Activated gamma-delta T cell treated with Interleukin-2 at 50 U/mL for 16 hours (primary cell): ENCODE measurements at regions not wholly inside any gene's neighbourhood (a gene's known extent, or its start where the extent isn't known, plus 50 kb on each side); places are given as distances from the start of the nearest gene placed in this dataset.

ENCODE experiments used
- DNase-seq: peaks from one replicate; pipeline ENCODE4 v3.0.0-alpha.2; 2020

DNA sequence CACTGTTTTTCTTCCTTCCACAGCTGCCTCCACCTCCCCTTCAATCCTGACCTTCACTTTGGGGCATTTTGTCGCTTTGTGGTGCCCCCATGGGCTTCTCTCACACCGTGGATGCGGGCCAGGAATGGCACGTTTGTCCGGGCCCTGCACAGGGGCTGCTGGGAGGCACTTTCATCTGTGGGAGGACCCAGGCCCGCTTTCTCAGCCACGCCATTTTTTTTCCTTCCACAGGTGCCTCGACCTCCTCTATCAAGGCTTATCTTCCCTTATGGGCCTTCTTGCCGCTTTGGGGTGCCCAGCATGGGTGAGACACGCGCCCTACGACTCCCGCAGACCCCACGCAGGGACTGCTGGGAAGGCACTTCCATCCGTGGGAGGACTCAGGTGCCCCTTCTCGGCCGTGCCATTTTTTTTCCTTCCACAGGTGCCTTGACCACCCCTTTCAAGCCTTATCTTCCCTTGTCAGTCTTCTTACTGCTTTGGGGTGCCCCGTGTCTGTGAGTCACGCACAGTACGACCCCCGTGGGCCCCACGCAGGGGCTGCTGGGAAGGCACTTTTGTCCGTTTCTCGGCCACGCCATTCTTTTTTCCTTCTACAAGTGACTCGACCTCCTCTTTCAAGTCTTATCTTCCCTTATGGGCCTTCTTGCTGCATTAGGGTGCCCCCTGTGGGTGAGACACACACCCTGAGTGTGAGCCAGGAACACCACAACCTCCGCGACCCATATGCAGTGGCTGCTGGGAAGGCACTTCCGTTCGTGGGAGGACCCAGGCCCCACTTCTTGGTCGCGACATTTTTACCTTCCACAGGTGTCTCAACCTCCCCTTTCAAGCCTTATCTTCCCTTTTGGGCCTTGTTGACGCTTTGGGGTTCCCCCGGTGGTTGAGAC is 270.7 kb downstream of the ALG10 start:
- DNase-seq, result no peak

DNA sequence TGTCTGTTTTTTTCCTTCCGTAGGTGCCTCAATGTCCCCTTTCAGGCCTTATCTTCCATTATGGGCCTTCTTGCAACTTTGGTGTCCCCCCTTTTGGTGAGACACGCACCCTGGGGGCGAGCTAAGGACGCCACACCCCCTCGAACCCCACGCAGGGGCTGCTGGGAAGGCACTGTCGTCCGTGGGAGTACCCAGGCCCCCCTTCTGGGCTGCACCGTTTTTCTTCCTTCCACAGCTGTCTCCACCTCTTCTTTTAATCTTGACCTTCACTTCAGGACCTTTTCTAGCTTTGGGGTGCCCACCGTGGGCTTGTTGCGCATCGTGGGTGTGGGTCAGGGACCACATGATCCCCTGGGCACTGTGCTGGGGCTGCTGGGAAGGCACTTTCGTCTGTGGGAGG is 271.8 kb downstream of the ALG10 start:
- no peak for DNase-seq

DNA sequence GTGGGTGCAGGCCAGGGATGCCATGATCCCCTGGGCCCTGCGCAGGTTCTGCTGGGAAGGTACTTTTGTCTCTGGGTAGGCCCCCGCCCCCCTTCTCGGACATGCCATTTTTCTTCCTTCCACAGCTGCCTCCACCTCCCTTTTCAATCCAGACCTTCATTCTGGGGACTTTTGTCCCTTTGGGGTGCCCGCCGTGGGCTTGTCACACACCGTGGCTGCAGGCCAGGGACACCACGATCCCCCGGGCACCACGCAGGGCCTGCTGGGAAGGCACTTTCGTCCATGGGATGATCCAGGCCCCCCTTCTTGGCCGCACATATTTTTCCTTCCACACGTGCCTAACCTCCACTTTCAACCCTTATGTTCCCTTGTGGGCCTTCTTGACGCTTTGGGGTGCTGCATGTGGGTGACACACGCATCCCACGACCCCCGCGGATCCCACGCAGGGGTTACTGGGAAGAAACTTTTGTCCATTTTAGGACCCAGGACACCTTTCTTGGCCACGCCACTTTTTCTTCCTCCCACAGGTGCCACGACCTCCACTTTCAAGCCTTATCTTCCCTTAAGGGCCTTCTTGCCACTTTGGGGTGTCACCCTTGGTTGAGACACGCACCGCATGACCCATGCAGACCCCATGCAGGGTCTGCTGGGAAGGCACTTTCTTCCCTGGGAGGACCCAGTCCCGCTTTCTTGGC is 272.5 kb downstream of the ALG10 start:
- no peak for DNase-seq

DNA sequence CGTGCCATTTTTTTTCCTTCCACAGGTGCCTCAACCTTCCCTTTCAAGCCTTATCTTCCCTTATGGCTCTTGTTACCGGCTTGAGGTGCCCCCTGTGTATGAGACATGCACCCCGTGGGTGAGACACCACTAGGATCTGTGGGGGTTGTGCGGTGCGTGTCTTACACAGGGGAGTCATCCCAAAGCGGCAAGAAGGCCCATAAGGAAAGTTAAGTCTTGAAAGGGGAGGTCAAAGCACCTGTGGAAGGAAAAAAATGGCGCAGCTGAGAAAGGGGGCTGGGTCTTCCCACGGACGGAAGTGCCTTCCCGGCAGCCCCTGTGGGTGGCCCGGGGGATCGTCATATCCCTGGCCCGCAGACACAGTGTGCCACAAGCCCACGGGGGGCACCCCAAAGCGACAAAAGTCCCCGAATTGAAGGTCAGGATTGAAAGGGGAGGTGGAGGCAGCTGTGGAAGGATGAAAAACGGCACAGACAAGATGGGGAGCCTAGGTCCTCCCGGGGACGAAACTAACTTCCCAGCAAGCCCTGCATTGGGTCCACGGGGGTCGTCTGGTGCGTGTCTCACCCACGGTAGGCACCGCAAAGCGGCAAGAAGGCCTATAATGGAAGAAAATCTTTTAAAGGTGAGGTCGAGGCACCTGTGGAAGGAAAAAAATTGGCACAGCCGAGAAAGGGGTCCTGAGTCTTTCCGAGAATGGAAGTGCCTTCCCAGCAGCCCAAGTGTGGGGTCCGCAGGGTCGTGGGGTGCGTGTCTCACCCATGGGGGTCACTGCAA is 273.3 kb downstream of the ALG10 start:
- DNase-seq, result no peak

DNA sequence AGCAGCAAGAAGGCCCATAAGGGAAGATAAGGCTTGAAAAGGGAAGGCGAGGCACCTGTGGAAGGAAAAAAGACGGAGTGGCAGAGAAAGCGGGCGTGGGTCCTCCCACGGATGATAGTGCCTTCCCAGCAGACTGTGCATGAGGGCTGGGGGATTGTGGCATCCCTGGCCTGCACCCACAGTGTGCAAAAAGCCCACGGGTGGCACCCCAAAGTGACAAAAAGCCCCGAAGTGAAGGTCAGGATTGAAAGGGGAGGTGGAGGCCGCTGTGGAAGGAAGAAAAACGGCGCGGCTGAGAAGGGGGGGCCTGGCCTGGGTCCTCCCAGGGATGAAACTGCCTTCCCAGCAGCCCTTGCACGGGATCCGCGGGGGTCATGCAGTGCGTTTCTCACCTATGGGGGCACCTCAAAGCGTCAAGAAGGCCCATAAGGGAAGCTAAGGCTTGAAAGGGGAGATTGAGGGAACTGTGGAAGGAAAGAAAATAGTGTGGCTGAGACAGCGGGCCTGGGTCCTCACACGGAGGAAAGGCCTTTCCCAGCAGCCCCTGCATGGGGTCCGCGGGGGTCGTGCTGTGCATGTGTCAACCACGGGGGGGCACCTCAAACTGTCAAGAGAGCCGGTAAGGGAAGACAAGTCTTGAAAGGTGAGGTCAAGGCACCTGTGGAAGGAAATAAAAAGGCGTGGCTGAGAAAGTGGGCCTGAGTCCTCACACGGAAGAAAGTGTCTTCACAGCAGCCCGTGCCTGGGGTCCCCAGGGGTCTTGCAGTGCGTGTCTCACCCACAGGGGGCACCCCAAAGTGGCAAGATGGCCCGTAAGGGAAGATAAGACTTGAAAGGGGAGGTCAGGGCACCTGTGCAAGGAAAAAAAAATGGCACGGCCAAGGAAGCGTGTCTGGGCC is 274.1 kb downstream of the ALG10 start:
- DNase-seq, result no peak

DNA sequence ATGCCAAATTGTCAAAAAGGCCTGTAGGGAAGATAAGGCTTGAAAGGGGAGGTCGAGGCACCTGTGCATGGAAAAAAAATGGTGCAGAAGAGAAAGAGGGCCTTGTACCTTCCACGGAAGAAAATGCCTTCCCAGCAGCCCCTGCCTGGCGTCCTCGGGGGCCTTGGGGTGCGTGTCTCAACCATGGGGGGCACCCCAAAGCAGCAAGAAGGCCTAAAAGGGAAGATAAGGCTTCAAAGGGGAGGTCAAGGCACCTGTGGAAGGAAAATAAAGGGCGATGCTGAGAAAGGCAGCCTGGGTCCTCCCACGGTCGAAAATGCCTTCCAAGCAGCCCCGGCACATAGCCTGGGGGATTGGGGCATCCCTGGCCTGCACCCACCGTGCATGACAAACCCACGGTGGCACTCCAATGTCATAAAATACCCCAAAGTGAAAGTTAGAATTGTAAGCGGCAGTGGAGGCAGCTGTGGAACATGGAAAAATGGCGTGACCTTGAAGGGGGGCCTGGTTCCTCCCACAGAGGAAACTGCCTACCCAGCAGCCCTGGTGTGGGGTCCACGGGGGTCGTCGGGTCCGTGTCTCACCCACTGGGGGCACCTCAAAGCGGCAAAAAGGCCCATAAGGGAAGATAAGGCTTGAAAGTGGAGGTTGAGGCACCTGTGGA is 275.0 kb downstream of the ALG10 start:
- no peak for DNase-seq

DNA sequence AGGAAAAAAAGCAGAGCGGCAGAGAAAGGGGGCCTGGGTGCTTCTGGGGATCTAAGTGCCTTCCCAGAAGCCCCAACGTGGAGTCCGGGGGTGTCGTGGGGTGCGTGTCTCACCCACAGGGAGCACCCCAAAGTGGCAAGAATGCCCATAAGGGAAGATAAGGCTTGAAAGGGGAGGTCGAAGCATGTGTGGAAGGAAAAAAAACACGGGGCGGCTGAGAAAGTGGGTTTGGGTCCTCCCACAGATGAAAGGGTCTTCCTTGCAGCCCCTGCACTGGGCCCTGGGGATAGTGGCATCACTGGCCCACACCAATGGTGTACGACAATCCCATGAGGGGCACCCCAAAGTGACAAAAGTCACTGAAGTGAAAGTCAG is 275.5 kb downstream of the ALG10 start:
- no peak for DNase-seq

DNA sequence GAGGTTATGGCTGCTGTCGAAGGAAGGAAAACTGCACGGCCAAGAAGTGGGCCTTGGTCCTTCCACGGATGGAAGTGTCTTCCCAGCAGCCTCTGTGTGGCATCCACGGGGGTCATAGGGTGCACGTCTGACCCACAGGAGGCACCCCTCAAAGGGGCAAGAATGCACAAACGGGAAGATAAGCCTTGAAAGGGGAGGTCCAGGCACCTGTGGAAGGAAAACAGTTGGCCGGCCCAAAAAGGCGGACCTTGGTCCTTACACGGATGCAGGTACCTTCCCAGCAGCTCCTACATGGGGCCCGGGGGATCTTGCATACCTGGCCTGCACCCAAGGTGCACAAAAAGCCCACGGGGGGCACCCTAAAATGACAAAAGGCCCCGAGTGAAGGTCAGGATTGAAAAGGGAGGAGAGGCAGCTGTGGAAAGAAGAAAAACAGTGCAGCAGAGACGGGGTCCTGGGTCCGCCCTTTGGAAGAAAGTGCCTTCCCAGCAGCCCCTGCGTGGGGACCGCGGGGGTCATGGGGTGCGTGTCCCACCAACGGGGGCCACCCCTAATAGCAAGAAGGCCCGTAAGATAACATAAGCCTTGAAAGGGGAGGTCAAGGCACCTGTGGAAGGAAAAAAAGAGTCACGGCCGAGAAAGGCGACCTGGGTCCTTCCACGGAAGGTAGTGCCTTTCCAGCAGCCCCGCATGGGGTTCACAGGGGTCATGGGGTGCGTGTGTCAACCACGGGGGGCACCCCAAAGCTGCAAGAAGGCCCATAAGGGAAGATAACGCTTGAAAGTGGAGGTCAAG is 276.1 kb downstream of the ALG10 start:
- DNase-seq, result no peak

DNA sequence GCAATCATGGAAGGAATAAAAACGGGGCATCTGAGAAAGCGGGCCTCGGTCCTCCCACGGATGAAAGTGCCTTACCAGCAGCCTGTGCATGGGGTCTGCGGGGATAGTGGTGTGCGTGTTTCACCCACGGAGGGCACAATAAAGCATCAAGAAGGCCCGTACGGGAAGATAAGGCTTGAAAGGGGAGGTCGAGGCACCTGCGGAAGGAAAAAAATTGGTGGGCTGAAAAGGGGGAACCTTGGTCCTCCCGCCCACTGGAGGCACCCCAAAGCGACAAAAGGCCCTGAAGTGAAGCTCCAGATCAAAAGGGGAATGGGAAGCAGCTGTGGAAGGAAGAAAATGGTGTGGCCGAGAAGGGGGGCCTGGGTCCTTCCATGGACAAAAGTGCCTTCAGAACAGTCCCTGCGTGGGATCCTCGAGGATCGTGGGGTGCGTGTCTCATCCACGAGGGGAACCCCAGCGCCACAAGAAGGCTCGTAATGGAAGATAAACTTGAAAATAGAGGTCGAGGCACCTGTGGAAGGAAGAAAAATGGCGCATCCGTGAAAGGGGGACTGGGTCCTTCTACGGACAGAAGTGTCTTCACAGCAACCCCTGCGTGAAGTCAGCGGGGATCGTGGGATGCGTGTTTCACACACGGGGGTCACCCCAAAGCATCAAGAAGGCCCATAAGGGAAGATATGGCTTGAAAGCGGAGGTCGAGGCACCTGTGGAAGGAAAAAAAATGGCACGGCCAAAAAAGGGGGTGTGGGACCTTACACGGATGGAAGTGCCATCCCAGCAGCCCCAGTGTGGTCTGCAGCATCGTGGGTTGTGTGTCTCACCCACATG is 276.9 kb downstream of the ALG10 start:
- DNase-seq, result no peak

DNA sequence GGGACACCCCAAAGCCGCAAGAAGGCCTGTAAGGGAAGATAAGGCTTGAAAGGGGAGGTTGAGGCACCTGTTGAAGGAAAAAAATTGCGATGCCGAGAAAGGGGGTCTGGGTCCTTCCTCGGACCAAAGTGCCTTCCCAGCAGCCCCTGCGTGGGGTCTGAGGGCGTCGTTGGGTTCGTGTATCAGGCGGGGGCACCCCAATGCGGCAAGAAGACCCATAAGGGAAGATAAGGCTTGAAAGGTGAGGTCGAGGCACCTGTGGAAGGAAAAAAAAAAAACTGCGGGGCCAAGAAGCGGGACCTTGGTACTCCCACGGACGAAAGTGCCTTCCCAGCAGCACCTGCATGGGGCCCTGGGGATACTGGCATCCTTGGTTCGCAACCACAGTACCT is 277.5 kb downstream of the ALG10 start:
- no peak for DNase-seq

DNA sequence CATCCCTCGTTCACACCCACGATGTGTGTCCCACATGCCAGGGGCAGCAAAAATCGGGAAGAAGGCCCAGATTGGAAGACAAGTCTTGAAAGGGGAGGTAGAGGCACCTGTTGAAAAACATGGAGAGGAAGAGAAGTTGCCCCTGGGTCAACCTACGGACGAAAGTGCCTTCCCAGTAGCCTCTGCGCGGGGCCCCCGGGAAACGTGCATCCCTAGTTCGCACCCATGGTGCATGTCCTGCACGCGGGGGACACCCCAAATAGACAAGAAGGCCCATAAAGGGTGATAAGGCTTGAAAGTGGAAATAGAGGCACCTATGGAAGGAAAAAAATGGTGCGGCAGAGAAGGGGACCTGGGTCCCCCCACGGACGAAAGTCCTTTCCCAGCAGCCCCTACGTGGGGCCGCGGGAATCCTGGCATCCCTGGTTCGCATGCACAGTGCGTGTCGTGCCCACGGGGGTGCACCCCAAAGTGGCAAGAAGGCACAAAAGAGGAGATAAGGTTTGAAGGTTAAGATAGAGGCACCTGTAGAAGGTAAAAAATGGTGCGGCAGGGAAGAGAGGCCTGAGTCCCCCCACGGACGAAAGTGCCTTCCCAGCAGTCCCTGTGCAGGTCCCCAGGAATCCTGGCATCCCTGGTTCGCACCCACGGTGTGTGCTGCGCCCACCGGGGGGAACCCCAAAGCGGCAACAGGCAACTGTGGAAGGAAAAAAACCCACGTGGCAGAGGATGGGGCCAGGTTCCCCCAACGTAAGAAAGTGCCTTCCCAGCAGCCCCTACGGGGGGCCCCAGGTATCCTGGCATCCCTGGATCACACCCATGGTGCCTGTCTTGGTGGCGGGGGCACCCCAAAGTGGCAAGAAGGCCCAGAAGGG is 278.3 kb downstream of the ALG10 start:
- DNase-seq, result no peak

DNA sequence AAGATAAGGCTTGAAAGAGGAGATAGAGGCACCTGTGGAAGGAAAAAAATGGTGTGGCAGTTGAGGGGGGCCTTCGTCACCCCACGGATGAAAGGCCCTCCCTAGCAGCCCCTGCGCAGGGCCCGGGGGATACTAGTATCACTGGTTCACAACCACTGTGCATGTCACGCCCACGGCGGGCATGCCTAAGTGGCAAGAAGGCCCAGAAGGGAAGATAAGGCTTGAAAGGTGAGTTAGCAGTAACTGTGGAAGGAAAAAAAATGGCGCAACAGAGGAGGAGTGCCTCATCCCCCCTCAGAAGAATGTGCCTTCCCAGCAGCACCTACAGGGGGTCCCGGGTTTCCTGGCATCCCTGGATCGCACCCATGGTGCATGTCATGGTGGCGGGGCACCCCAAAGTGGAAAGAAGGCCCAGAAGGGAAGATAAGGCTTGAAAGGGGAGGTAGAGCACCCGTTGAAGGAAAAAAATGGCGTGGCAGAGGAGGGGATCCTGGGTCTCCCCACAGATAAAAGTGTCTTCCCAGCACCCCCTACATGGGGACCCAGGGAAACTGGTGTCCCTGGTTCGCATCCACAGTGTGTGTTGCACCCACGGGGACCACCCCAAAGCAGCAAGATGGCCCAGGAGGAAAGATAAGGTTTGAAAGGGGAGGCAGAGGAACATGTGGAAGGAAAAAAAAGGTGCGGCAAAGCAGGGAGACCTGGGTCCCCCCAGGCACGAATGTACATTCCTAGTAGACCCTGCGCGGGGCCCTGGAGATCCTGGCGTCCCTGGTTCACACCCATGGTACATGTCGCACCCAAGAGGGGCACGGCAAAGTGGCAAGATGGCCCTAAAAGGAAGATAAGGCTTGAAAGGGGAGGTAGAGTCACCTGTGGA is 279.2 kb downstream of the ALG10 start:
- no peak for DNase-seq

DNA sequence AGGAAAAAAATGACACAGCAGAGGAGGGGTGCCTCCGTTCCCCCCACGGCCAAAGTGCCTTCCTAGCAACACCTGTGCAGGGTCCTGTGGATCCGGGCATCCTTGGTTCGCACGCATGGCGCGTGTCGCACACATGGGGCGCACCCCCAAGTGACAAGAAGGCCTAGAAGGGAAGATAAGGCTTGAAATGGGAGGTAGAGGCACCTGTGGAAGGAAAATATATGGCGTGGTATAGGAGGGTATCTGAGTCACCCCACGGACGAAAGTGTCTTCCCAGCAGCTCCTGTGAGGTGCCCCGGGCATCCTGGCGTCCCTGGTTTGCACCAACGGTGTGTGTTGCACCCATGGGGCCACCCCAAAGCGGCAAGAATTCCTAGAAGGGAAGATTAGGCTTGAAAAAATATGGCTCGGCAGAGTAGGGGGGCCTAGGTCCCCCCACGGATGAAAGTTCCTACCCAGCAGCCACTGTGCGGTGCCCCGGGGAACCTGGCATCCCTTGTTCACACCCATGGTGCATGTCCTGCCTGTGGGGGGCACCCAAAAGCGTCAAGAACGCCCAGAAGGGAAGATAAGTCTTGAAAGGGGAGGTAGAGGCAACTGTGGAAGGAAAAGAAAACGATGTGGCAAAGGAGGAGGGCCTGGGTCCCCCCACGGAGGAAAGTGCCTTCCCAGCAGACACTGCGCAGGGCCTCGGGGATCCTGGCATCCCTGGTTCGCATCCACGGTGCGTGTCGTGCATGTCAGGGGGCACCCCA is 280.0 kb downstream of the ALG10 start:
- DNase-seq, result no peak

DNA sequence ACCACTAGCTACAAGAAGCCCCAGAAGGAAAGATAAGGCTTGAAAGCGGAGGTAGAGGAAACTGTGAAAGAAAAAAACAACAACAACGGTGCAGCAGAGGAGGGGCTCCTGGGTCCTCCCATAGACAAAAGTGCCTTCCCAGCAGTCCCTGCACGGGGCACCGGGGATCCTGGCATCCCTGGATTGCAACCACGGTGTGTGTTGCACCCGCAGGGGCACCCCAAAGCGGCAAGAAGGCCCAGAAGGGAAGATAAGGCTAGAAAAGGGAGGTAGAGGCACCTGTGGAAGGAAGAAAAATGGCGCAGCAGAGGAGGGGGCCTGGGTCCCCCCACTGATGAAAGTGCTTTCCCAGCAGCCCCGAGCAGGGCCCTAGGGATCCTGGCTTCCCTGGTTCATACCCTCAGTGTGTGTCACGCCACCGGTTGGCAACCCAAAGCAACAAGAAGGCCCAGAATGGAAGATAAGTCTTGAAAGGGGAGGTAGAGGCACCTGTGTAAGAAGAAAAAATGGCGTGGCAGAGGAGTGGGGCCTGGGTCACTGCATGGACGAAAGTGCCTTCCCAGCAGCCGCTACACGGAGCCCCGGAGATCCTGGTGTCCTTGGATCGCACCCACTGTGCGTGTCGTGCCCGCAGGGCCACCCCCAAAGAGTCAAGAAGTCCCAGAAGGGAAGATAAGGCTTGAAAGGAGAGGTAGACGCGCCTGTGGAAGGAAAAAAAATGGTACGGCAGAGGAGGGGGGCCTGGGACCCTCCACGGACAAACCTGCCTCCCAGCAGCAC is 281.0 kb downstream of the ALG10 start:
- DNase-seq, result no peak

DNA sequence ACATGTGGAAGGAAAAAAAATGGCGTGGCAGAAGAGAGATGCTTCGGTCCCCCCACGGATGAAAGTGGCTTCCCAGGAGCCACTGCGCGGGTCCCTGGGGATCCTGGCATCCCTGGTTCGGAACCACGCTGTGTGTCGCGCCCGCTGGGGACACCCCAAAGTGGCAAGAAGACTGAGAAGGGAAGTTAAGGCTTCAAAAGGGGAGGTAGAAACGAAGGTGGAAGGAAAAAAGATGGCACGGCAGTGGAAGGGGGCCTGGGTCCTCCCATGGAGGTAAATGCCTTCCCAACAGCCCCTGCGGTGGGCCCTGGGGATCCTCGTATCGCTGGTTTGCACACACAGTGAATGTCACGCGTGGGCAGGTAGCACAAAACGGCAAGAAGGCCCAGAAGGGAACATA is 281.7 kb downstream of the ALG10 start:
- no peak for DNase-seq

DNA sequence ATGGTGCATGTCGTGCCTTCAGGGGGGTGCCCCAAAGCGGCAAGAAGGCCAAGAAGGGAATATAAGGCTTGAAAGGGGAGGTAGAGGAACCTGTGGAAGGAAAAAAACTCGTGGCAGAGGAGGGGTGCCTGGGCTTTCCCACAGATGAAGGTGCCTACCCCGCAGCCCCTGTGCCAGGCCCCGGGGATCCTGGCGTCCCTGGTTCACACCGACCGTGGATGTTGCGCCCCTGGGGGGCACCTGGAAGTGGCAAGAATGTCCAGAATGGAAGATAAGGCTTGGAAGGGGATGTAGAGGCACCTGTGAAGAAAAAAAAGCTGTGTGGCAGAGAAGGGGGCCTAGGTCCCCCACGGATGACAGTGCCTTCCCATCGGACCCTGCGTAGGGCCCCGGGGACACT is 282.2 kb downstream of the ALG10 start:
- no peak for DNase-seq

DNA sequence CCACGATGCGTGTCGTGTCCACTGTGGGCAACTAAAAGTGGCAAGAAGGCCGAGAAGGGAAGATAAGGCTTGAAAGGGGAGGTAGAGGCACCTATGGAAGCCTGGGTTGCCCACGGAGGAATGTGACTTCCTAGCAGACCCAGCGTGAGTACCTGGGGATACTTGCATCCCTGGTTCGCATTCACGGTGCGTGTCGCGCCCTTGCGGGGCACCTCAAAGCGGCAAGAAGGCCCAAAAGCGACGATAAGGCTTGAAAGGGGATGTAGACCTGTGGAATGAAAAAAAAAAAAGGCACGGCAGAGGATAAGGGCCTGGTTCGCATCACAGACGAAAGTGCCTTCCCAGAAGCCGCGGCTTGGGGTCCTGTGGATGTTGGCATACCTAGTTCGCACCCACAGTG is 282.9 kb downstream of the ALG10 start:
- no peak for DNase-seq
